HCT116 (cell line): ENCODE measurements at regions not wholly inside any gene's neighbourhood (a gene's known extent, or its start where the extent isn't known, plus 50 kb on each side); places are given as distances from the start of the nearest gene placed in this dataset.

Source experiments
- ATAC-seq: fragments of 200-7000 bp; cut with Tn5 transposase; 2 replicates; pipeline ENCODE4 v1.9.1; 2020; ENCODE audit warnings: mild to moderate bottlenecking, moderate library complexity
- BruUV-seq: library from RNA; stranded (reverse); fragments of 400-500 nt; replicated peaks from 2 replicates; lab custom pipeline; 2021; lab: Mats Ljungman, UMichigan
- CTCF ChIA-PET: fragments of 300-600 bp; sonication (Branson Sonifier 250); formaldehyde crosslinking; loops from one replicate; lab custom pipeline; 2021; ENCODE audit warnings: antibody characterized with exemption; lab: Charles Lee
- POLR2A ChIA-PET: fragments of 300-600, 350-600 bp; sonication (Branson Sonifier 250); formaldehyde crosslinking; loops from one replicate; lab custom pipeline; 2021; ENCODE audit warnings: antibody characterized with exemption; lab: Charles Lee
- RAD21 ChIA-PET, 2 experiments: fragments of 300-600 bp; sonication (Branson Sonifier 250); formaldehyde crosslinking; loops; one replicate each; lab custom pipeline; 2023; ENCODE audit warnings: low total read pairs in 2 of 2; ENCODE audit not compliant: uncharacterized antibody in 2 of 2, unreplicated experiment in 2 of 2, low non-redundant PET in 1 of 2; lab: Charles Lee
- DNase-seq: peaks from one replicate; pipeline ENCODE4 v3.0.0-alpha.2; 2010; ENCODE audit warnings: low read depth, low spot score
- H2AFZ ChIP-seq: fragments of 200-600 bp; shearing (Covaris generic), sonication (generic); 2 replicates; pipeline ENCODE4 v1.6.1; 2017; ENCODE audit warnings: low read depth, mixed run types, mixed read lengths, antibody characterized with exemption, low read length; ENCODE audit not compliant: poor library complexity, severe bottlenecking
- H3K27ac ChIP-seq: 2 replicates; pipeline ENCODE4 v1.5.1; 2012; ENCODE audit warnings: low read depth, low read length
- H3K27me3 ChIP-seq: fragments of 200-600 bp; sonication (generic); 2 replicates; pipeline ENCODE4 v1.6.1; 2016; ENCODE audit warnings: mixed run types, low read length, mixed read lengths; ENCODE audit not compliant: insufficient read depth
- H3K36me3 ChIP-seq, 2 experiments: fragments of 200-500 bp in 1 of 2; fragments of 200-600 bp in 1 of 2; sonication (Bioruptor generic) in 1 of 2; sonication (generic) in 1 of 2; 2 replicates each; pipeline versions ENCODE4 v1.5.1 to v1.6.1; 2014 to 2016; ENCODE audit warnings: low read length in 2 of 2, inconsistent platforms in 1 of 2, mixed read lengths in 1 of 2, mixed run types in 1 of 2; ENCODE audit not compliant: insufficient read depth in 2 of 2, control insufficient read depth in 1 of 2
- H3K4me1 ChIP-seq, 2 experiments: fragments of 200-600 bp in 1 of 2; sonication (generic) in 1 of 2; 2 replicates each; pipeline versions ENCODE4 v1.5.1 to v1.6.1; 2012 to 2017; ENCODE audit warnings: low read length in 2 of 2, inconsistent platforms in 1 of 2, mild to moderate bottlenecking in 1 of 2, mixed read lengths in 1 of 2, mixed run types in 1 of 2, moderate library complexity in 1 of 2; ENCODE audit not compliant: insufficient read depth in 2 of 2, control insufficient read depth in 1 of 2
- H3K4me2 ChIP-seq: fragments of 200-600 bp; sonication (generic); 2 replicates; pipeline ENCODE4 v1.6.1; 2017; ENCODE audit warnings: mixed run types, low read length, mixed read lengths
- H3K4me3 ChIP-seq, 2 experiments: fragments of 200-600 bp in 1 of 2; sonication (generic) in 1 of 2; replicated peaks in 1 of 2; 2 replicates each; pipeline ENCODE4 v1.5.1; 2011 to 2016; ENCODE audit warnings: low read length in 2 of 2, control low read depth in 1 of 2, low read depth in 1 of 2, mild to moderate bottlenecking in 1 of 2, mixed read lengths in 1 of 2, mixed run types in 1 of 2
- H3K79me2 ChIP-seq: fragments of 200-600 bp; sonication (generic); 2 replicates; pipeline ENCODE4 v1.6.1; 2017; ENCODE audit warnings: mild to moderate bottlenecking, mixed run types, low read length, moderate library complexity, mixed read lengths; ENCODE audit not compliant: insufficient read depth
- H3K9ac ChIP-seq: fragments of 200-600 bp; sonication (generic); 2 replicates; pipeline ENCODE4 v1.6.1; 2016; ENCODE audit warnings: low read length, mixed read lengths
- H3K9me2 ChIP-seq: fragments of 200-600 bp; sonication (generic), shearing (Covaris generic); 2 replicates; pipeline ENCODE4 v1.6.1; 2017; ENCODE audit warnings: mixed run types, mild to moderate bottlenecking, moderate library complexity; ENCODE audit not compliant: insufficient read depth
- H3K9me3 ChIP-seq, 2 experiments: fragments of 200-500 bp in 1 of 2; fragments of 200-600 bp in 1 of 2; sonication (Bioruptor generic) in 1 of 2; sonication (generic) in 1 of 2; 2 replicates each; pipeline ENCODE4 v1.6.1; 2014 to 2017; ENCODE audit warnings: low read length in 2 of 2, mixed read lengths in 2 of 2, inconsistent platforms in 1 of 2, low read depth in 1 of 2, mild to moderate bottlenecking in 1 of 2, mixed run types in 1 of 2, moderate library complexity in 1 of 2; ENCODE audit not compliant: control insufficient read depth in 1 of 2, insufficient read depth in 1 of 2
- H4K20me1 ChIP-seq: fragments of 200-600 bp; sonication (generic), shearing (Covaris generic); 2 replicates; pipeline ENCODE4 v1.6.1; 2017; ENCODE audit warnings: mixed run types, mild to moderate bottlenecking, moderate library complexity; ENCODE audit not compliant: insufficient read depth
- MAX ChIP-seq: IDR thresholded peaks from 2 replicates; pipeline ENCODE4 v1.6.1; 2012
- REST ChIP-seq: IDR thresholded peaks from 2 replicates; pipeline ENCODE4 v1.6.1; 2012; ENCODE audit warnings: low read depth
- SP1 ChIP-seq: IDR thresholded peaks from 2 replicates; pipeline ENCODE4 v1.6.1; 2012; ENCODE audit warnings: low read depth
- SRF ChIP-seq: IDR thresholded peaks from 2 replicates; pipeline ENCODE4 v1.6.1; 2012; ENCODE audit warnings: low read depth
- TCF7L2 ChIP-seq: IDR thresholded peaks from 2 replicates; pipeline ENCODE4 v1.7.0; 2011; ENCODE audit warnings: borderline replicate concordance, inconsistent platforms; ENCODE audit not compliant: insufficient read depth, insufficient read length; ENCODE audit errors: extremely low read depth
- YY1 ChIP-seq: IDR thresholded peaks from 2 replicates; pipeline ENCODE4 v1.6.1; 2011; ENCODE audit warnings: low read length, low read depth, moderate library complexity, mild to moderate bottlenecking; ENCODE audit not compliant: insufficient replicate concordance; ENCODE audit errors: extremely low read depth
- ZBTB33 ChIP-seq: IDR thresholded peaks from 2 replicates; pipeline ENCODE4 v1.6.1; 2011; ENCODE audit warnings: mild to moderate bottlenecking, low read length, moderate library complexity; ENCODE audit not compliant: insufficient replicate concordance; ENCODE audit errors: extremely low read depth
- ZNF274 ChIP-seq: fragments of 200-500 bp; sonication (Bioruptor generic); IDR thresholded peaks from 2 replicates; pipeline ENCODE4 v1.6.1; 2014; ENCODE audit warnings: mild to moderate bottlenecking, low read depth, low read length, inconsistent platforms
- intact Hi-C: fragments of 100-400 bp; cut with micrococcal nuclease; formaldehyde crosslinking; loops from 2 replicates; pipeline ENCODE4 v1.10.0; 2022

DNA sequence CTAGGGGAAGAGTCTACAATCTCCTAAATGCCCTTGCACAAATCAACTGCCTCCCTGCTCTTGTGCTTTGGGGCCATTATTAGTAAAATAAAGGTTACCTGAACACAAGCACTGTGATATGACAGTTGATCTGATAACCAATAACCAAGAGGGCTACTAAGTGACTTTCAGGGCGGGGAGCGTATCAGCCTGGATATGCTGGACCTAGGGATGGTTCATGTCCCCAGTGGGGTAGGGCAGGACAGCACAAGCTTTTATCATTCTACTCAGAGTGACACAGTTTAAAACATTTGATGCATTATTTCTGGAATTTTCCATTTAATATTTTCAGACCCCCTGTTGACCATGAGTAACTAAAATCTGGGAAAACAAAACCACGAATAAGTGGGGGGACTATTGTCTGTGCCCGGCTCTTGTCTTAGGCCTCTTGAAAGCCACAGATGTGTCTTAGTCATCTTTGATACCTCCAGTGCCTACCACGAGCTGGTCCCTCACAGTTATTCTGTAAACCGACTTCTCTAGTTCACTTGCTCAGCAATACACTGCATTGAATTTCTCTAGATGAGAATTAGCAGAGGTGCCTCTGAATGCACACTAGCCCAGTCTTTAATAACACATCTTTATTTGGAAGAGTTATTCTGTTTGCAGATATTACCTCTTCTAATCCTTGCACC, 94.6 kb upstream of the DHX40 start (continued):
- TF ChIP-seq REST (no peak), ZBTB33 (no peak), SRF (no peak), MAX (no peak), YY1 (no peak), SP1 (no peak), TCF7L2 (no peak)

DNA sequence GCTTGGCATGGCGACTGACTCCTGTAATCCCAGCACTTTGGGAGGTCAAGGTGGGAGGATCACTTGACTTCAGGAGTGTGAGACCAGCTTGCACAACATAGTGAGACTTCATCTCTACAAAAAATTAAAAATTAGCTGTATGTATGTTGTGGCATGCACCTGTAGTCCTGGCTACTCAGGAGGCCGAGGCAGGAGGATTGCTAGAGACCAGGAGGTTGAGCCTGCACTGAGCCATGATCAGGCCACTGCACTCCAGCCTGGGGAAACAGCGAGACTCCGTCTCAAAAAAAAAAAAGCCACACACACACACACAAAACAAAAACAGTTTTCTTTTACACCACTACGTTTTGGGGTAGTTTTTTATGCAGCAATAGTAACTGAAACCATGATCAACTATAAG, 89.0 kb upstream of the DHX40 start:
- CTCF ChIA-PET, result no interaction called here
- DNase-seq (no peak), ATAC-seq (no peak)
- Histone ChIP-seq H3K9ac (no peak overlapping the region), H3K4me3 (no peak overlapping the region), H3K27ac (no peak overlapping the region), H3K9me3 (no peaks in the 10 kb centered on the region), H3K27me3 (no peaks in the 10 kb centered on the region), H3K9me2 (no peaks in the 10 kb centered on the region), H3K36me3 (no peaks in the 10 kb centered on the region), H2AFZ (no peak overlapping the region), H4K20me1 (no peaks in the 10 kb centered on the region), H3K4me1 (peaks cover 0 to 2% of the 10 kb centered on the region in 2 experiments; a peak in 2 of 4 replicates), H3K79me2 (no peaks in the 10 kb centered on the region), H3K4me2 (no peak overlapping the region)
- intact Hi-C loops, result no loop called here
- BruUV-seq, result no TSS peak
- POLR2A ChIA-PET, result no interaction called here
- RAD21 ChIA-PET, result no interaction called here
- no peak for TF ChIP-seq ZNF274
